HG03095 (cell line): ENCODE measurements at regions not wholly inside any gene's neighbourhood (a gene's known extent, or its start where the extent isn't known, plus 50 kb on each side); places are given as distances from the start of the nearest gene placed in this dataset.

ENCODE experiments used
- ATAC-seq: cut with Tn5 transposase; IDR thresholded peaks from one replicate; pipeline ENCODE4 v1.9.1; 2021; ENCODE audit warnings: moderate library complexity; ENCODE audit not compliant: unreplicated experiment

DNA sequence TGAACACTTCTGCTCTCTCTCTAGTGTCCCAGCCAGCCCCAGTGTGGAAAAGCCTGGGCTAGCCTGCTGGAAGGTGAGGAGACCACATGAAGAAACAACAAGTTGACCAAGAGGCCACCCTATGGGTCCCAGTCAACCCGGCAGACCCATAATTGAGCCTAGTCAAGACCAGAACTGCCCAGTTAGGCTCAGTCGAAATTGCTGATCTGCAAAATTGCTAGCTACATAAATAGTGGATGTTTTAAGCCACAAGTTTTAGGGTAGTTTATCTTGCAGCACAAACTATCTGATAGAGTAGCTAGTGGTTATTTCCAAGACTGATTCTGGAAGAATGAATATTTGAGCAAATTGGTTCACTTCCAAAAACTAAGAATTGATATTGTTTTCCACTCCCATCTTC, 82.3 kb upstream of the CCDC112 start:
- no peak for ATAC-seq

DNA sequence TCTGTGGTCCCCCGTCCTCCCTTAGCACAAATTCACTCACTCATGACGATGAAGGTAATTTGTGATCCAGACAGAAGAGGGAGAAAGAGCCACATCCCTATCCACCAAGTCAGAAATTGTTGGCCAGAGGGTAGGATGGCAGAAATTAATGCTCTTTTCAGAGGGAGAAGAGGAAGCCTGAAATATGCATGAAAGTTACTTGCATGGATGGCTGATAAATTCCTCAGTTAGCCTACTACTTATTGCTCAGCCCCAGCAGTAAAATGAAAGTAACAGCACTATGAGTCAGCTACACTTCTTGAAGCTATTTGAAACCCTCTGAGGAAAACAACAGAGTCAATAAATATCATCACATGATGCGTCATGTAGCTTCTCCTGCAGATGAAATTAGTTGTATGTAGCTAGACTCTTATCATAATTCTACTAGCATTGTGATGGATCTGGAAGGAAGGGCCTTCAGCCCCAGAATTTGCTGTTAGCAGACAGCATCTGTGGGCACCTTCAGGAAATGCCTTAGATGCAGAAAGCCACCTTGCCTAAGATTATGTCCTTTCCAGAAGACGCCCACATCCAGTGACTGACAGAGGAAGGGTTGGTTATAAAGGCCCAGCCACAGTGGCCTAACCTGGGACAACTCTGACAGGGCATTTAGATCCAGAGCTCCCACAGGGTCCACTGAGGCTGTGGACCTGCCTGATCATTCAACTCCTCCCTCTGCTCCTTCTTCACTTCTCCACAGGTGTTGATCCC, 81.2 kb upstream of the CCDC112 start:
- peak; percentile 49 for ATAC-seq

GRCh38 chr5:115375893-115376292, 79.4 kb upstream of the CCDC112 start:
- ATAC-seq = no peak

DNA sequence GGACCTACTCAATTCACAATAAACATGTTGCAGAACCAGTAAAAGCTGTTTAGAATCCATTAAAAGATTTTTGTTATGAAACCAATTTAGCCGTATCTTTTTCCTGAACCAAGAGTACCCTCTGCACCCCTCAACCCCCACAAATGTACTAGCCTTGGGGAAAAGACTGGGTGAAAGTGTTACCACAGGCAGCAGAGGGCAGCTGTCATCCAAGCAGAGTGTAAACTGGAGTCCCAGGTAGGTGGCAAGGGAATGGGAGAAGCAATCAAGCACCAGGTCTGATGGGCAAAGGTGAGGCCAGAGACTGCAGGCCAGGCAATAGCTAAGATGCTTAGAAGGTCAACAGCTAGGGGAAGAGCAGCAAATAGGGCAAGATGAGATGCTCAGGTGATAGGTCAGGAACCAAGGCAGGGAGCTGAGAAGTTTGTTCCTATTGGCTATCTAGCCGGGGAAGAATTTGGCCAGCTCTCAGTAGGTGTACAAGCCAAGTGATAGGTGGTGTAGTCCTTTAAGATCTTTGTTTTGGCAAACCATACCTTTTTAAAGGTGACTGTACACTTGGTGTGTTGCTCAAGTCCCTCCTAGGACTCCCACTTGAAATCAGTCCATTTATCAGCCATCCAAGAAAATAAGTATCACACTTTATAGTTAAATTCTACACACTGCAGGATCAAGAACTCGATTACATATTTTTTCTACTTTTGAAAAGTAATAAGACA, 77.8 kb upstream of the CCDC112 start:
- ATAC-seq = no peak

DNA sequence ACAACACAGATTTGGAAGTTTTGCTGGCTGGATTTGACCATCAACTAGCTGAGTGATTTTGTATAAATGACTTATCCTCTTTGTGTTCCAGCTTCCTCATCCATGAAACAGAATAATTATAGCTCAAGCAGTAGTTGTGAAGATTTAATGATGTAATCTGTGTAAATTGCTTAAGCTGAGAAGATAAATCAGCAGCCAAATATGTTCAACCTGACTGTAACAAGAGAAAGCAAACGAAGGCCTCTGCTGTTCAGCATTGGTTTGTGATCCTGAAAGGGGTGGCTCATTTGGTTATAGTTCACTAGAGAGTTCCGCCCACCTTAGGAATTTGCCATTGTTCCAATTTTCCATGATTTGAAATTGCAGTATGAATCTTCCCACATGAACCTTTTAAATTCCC, 75.7 kb upstream of the CCDC112 start:
- ATAC-seq = no peak

- no peak for ATAC-seq
Measured at GRCh38 chr5:115369430-115370144, 73.1 kb upstream of the CCDC112 start.

DNA sequence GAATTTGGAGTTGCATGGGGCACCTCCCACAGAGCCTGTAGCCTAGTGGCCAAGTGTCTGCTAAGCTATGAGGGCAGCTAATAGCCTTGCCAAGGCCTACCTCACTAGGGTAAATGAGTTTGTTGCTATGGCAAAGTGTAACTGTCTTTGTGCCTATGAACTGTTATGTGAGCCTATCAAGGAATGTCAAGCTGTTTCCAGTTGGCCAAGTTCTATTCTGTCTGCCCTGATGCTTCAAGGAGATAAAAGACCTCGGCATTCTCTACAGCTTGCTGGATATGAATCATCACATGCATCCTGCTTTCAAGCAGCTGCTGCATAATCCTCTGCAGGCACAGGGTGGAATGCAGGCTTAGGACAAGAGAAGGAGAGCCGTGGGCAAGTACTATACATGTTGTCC, 69.8 kb upstream of the CCDC112 start:
- no peak for ATAC-seq

- ATAC-seq = no peak
Measured at GRCh38 chr5:115363879-115364278, 67.4 kb upstream of the CCDC112 start.

DNA sequence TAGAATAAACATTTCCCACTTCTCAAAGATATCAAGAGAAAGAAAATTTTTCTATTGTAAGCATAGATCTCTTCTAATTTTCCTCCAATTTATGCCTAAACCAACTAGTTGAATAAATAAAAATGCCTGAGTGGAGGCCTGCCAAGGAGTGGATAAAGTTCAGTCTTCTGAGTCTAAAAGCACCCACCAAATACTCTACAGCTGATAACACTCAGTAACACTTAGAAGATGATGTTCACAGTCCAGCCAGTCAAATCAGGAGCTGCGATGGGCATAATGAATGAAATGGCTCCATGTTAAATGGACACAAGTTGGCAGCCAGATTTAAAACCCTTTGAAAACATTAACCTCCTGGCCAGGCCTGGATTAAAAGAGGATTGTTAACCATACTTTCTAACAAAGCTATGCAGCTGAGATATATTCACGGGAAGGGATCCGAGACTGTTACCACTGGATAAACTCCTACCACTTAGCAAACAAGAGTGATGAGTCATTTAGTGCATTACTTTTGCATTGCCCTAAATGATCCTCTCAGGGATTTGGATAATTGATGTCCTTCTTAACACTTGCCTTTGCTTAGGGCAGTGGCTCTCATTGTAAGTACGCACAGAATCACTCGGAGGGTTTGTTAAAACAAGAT, 63.7 kb upstream of the CCDC112 start:
- ATAC-seq = no peak

- no peak for ATAC-seq
Measured at GRCh38 chr5:115355767-115356381, 59.4 kb upstream of the CCDC112 start.

GRCh38 chr5:115355095-115355494, 58.6 kb upstream of the CCDC112 start:
- ATAC-seq = no peak

GRCh38 chr5:115354246-115354645, 57.8 kb upstream of the CCDC112 start:
- ATAC-seq = no peak

GRCh38 chr5:115352571-115352970, 56.1 kb upstream of the CCDC112 start:
- no peak for ATAC-seq

- no peak for ATAC-seq
Measured at GRCh38 chr5:115351356-115352195, 55.1 kb upstream of the CCDC112 start.

DNA sequence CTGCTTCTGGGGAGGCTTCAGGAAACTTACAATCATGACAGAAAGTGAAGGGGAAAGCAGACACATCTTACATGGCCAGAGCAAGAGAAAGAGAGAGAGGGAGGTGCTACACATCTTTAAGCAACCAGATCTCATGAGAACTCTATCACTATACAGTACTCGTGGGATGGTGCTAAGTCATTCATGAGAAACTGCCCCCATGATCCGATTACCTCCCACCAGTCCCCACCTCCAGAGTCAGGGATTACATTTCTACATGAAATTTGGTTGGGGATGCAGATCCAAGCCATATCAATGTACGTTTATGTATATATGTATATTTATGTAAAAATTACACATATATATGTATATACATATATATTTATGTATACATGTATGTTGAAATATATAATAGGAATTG, 54.4 kb upstream of the CCDC112 start:
- no peak for ATAC-seq

DNA sequence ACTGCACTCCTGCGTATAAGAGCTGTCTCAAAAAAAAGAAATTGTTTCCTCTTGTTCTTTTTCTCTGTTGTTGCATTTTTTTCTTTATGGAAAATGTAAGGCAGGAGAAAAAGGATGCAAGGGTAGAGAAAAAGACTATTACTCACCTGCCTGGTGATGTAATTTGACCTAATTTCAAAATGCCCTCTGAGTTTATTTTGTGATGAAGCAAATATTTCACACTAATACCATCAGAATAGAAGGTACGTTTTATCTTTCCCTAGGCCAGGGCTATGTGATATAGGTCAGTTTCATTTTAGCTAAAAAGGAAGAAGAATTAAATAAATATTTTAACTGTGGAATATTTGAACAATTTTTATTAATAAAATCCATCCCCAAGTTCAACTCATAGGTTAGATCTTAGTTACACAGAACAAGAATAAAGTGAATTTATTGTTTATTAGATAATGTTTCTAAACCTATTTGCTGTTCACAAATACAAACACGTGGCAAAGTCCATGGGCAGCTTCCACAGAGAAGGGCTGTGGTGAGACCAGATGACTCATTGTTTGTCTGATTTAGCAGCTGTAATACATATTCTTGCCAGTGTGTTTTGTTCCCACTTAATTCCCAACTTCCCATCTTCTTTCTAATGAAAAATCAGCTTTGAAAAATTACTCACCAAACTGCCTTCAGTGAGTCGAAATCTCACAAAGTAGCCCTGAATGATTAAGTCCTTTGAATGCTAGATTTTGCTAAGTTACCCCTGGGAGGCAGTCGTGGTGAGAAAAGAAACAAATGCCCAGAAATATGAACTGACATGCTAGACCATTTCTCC, 52.8 kb upstream of the CCDC112 start:
- ATAC-seq = no peak

- ATAC-seq = no peak
Measured at GRCh38 chr5:115348175-115348574, 51.7 kb upstream of the CCDC112 start.
